ENCODE measurements at regions not wholly inside any gene's neighbourhood (a gene's known extent, or its start where the extent isn't known, plus 50 kb on each side); places are given as distances from the start of the nearest gene placed in this dataset.

DNA sequence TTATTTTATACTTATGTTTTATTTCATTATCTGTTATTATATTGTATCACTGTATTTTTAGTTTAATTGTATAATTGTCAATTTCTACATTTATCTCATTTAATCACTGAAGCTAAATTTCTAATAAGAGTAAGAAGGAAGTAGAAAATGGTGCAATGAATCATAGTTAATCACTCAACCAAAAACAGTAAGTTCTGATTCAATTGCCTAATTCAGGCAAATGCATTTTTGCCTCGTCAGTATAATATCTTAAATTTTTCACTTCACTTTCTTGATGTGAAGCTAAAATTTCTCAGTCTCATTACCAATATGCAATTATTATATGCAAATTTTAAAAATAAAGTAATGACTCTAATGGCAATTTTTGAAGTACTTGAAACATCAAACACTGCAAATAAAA is 340.5 kb upstream of the USP15 start:
- Histone ChIP-seq H3K9me3 (ENCODE audit: control insufficient read depth in 1 of 2, low read length in 2 of 2) (peaks cover 0 to 2% of the 10 kb centered on the region in 2 donors), H3K36me3 (ENCODE audit: control insufficient read depth in 1 of 2, insufficient read depth in 2 of 2, low read length in 2 of 2) (no peaks in the 10 kb centered on the region), H3K4me3 (ENCODE audit: low read depth in 1 of 2, low read length in 2 of 2) (no peak overlapping the region), H3K27ac (ENCODE audit: low read length) (no peak overlapping the region), H3K27me3 (ENCODE audit: low read depth, low read length) (no peaks in the 10 kb centered on the region), H3K4me1 (ENCODE audit: control insufficient read depth in 1 of 2, insufficient read depth in 2 of 2, low read length in 2 of 2) (no peaks in the 10 kb centered on the region)

DNA sequence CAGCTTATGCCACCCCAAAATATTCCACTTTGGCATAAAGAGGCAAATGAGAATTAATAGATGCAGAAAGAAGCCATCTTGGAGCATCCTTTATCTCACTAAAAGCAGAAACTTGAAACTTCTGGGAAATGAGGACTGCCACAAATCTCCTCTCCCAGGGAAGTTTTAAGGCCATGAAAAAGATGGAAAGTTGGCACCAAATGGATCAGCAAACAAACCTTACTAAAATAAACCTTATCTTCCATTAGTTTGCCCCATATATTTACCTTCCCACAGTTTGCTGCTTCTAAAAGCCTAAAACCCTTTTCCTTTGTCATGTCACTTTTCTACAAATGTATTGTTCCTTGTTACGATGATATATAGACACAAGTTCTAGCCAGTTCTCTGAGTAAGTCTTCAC is 340.0 kb upstream of the USP15 start:
- Histone ChIP-seq H3K4me1 (ENCODE audit: control insufficient read depth in 1 of 2, insufficient read depth in 2 of 2, low read length in 2 of 2) (no peaks in the 10 kb centered on the region), H3K27me3 (ENCODE audit: low read depth, low read length) (no peaks in the 10 kb centered on the region), H3K4me3 (ENCODE audit: low read depth in 1 of 2, low read length in 2 of 2) (no peak overlapping the region), H3K36me3 (ENCODE audit: control insufficient read depth in 1 of 2, insufficient read depth in 2 of 2, low read length in 2 of 2) (no peaks in the 10 kb centered on the region), H3K27ac (ENCODE audit: low read length) (no peak overlapping the region), H3K9me3 (ENCODE audit: control insufficient read depth in 1 of 2, low read length in 2 of 2) (peaks cover 0 to 2% of the 10 kb centered on the region in 2 donors)

GRCh38 chr12:61923152-61923551 is 337.1 kb upstream of the USP15 start:
- H3K9me3 ChIP-seq (ENCODE audit: control insufficient read depth in 1 of 2, low read length in 2 of 2): peaks cover 0 to 2% of the 10 kb centered on the region in 2 donors
- no peaks in the 10 kb centered on the region for H3K36me3 ChIP-seq (ENCODE audit: control insufficient read depth in 1 of 2, insufficient read depth in 2 of 2, low read length in 2 of 2)
- no peak overlapping the region for H3K27ac ChIP-seq (ENCODE audit: low read length)
- no peaks in the 10 kb centered on the region for H3K4me1 ChIP-seq (ENCODE audit: control insufficient read depth in 1 of 2, insufficient read depth in 2 of 2, low read length in 2 of 2)
- H3K4me3 ChIP-seq (ENCODE audit: low read depth in 1 of 2, low read length in 2 of 2): no peak overlapping the region
- no peaks in the 10 kb centered on the region for H3K27me3 ChIP-seq (ENCODE audit: low read depth, low read length)

GRCh38 chr12:61934564-61934963 is 325.6 kb upstream of the USP15 start:
- H3K4me1 ChIP-seq (ENCODE audit: control insufficient read depth in 1 of 2, insufficient read depth in 2 of 2, low read length in 2 of 2): no peaks in the 10 kb centered on the region
- H3K9me3 ChIP-seq (ENCODE audit: control insufficient read depth in 1 of 2, low read length in 2 of 2): no peaks in the 10 kb centered on the region
- no peaks in the 10 kb centered on the region for H3K36me3 ChIP-seq (ENCODE audit: control insufficient read depth in 1 of 2, insufficient read depth in 2 of 2, low read length in 2 of 2)
- H3K27ac ChIP-seq (ENCODE audit: low read length): no peak overlapping the region
- no peak overlapping the region for H3K4me3 ChIP-seq (ENCODE audit: low read depth in 1 of 2, low read length in 2 of 2)
- no peaks in the 10 kb centered on the region for H3K27me3 ChIP-seq (ENCODE audit: low read depth, low read length)

GRCh38 chr12:61939977-61940376 is 320.2 kb upstream of the USP15 start:
- Histone ChIP-seq H3K4me1 (ENCODE audit: control insufficient read depth in 1 of 2, insufficient read depth in 2 of 2, low read length in 2 of 2) (no peaks in the 10 kb centered on the region), H3K9me3 (ENCODE audit: control insufficient read depth in 1 of 2, low read length in 2 of 2) (no peaks in the 10 kb centered on the region), H3K27ac (ENCODE audit: low read length) (no peak overlapping the region), H3K36me3 (ENCODE audit: control insufficient read depth in 1 of 2, insufficient read depth in 2 of 2, low read length in 2 of 2) (no peaks in the 10 kb centered on the region), H3K27me3 (ENCODE audit: low read depth, low read length) (no peaks in the 10 kb centered on the region), H3K4me3 (ENCODE audit: low read depth in 1 of 2, low read length in 2 of 2) (no peak overlapping the region)

DNA sequence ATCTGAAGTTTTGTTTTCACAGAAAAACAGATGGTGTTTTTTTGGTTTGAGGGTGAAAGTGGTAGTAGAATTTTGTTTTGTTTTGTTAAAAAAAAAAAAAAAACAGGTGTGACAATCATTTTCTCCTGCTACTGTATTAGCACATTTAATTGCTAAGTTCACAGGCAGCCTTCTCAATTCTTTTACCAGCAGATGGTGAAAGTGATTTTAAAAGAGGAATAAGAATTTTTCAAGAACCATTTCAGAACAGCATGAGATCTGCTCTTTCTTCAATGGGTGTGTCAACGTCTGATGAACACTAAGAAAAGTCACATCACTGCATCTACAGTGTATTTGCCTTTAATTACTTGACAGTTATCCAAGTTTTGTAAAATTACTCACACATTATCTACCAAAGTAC is 303.7 kb upstream of the USP15 start:
- Histone ChIP-seq H3K36me3 (ENCODE audit: control insufficient read depth in 1 of 2, insufficient read depth in 2 of 2, low read length in 2 of 2) (no peaks in the 10 kb centered on the region), H3K27ac (ENCODE audit: low read length) (no peak overlapping the region), H3K9me3 (ENCODE audit: control insufficient read depth in 1 of 2, low read length in 2 of 2) (no peaks in the 10 kb centered on the region), H3K4me1 (ENCODE audit: control insufficient read depth in 1 of 2, insufficient read depth in 2 of 2, low read length in 2 of 2) (no peaks in the 10 kb centered on the region), H3K27me3 (ENCODE audit: low read depth, low read length) (no peaks in the 10 kb centered on the region), H3K4me3 (ENCODE audit: low read depth in 1 of 2, low read length in 2 of 2) (no peak overlapping the region)

DNA sequence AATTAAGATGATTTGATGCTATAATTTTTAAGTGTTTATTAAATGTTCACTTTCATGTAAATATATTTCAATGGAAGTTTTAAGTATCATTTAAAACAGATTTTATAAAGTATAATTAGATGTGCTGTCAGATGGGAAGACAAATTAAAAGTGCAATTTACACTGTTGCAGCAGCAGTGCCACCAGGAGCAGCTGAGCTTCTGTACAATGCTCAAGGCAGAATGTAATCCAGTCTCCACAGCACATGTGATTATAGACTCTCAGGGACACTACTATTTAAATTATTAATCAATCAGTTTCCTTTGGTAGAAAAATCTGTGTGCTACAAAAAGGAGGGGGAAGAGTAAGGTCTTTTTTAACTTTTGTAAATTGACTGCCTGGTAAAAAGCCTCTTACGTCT is 285.7 kb upstream of the USP15 start:
- H3K4me1 ChIP-seq (ENCODE audit: control insufficient read depth in 1 of 2, insufficient read depth in 2 of 2, low read length in 2 of 2): no peaks in the 10 kb centered on the region
- H3K27ac ChIP-seq (ENCODE audit: low read length): no peak overlapping the region
- no peak overlapping the region for H3K4me3 ChIP-seq (ENCODE audit: low read depth in 1 of 2, low read length in 2 of 2)
- no peaks in the 10 kb centered on the region for H3K9me3 ChIP-seq (ENCODE audit: control insufficient read depth in 1 of 2, low read length in 2 of 2)
- H3K27me3 ChIP-seq (ENCODE audit: low read depth, low read length): no peaks in the 10 kb centered on the region
- H3K36me3 ChIP-seq (ENCODE audit: control insufficient read depth in 1 of 2, insufficient read depth in 2 of 2, low read length in 2 of 2): no peaks in the 10 kb centered on the region

DNA sequence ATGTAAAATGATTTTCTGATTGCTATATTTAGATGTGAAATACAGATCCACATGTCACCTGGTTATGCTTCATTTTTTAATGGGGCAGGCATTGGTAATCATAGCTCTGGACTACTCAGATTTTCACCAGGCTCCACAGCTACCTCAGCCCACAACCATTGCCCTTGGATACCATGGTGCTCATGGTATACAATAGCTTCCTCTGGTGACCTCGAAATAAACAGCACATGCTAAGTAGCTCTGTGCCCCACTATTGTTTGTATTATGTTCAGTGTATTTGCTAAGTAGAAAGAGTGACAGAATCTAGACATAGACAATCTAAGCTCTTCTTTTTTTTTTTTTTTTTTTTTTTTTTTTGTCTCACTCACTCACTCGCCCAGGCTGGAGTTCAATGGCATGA is 274.4 kb upstream of the USP15 start:
- Histone ChIP-seq H3K36me3 (ENCODE audit: control insufficient read depth in 1 of 2, insufficient read depth in 2 of 2, low read length in 2 of 2) (no peaks in the 10 kb centered on the region), H3K9me3 (ENCODE audit: control insufficient read depth in 1 of 2, low read length in 2 of 2) (no peaks in the 10 kb centered on the region), H3K27me3 (ENCODE audit: low read depth, low read length) (no peaks in the 10 kb centered on the region), H3K4me1 (ENCODE audit: control insufficient read depth in 1 of 2, insufficient read depth in 2 of 2, low read length in 2 of 2) (peaks cover 0 to 6% of the 10 kb centered on the region in 2 donors), H3K4me3 (ENCODE audit: low read depth in 1 of 2, low read length in 2 of 2) (no peak overlapping the region), H3K27ac (ENCODE audit: low read length) (no peak overlapping the region)

DNA sequence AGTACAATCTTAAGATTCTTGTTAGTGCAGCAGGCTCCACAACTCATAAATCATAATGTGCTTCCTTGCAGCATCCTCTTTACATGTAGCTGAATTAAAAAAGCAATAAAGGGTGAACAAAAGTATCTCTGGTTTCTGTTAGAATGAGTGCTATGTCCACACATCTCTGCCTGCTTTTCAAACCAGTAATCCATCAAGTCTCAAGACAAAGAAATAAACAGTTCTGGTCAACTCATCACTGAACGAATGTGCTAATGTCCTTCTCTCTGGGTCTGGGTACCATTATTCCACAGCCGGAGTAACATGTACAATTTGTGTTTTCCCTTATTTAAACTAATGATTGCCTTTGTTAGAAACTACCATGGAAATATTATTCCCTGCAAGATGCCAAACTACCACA is 273.0 kb upstream of the USP15 start:
- H3K9me3 ChIP-seq (ENCODE audit: control insufficient read depth in 1 of 2, low read length in 2 of 2): no peaks in the 10 kb centered on the region
- H3K4me3 ChIP-seq (ENCODE audit: low read depth in 1 of 2, low read length in 2 of 2): no peak overlapping the region
- H3K36me3 ChIP-seq (ENCODE audit: control insufficient read depth in 1 of 2, insufficient read depth in 2 of 2, low read length in 2 of 2): no peaks in the 10 kb centered on the region
- peaks cover 0 to 6% of the 10 kb centered on the region in 2 donors for H3K4me1 ChIP-seq (ENCODE audit: control insufficient read depth in 1 of 2, insufficient read depth in 2 of 2, low read length in 2 of 2)
- H3K27ac ChIP-seq (ENCODE audit: low read length): no peak overlapping the region
- no peaks in the 10 kb centered on the region for H3K27me3 ChIP-seq (ENCODE audit: low read depth, low read length)

DNA sequence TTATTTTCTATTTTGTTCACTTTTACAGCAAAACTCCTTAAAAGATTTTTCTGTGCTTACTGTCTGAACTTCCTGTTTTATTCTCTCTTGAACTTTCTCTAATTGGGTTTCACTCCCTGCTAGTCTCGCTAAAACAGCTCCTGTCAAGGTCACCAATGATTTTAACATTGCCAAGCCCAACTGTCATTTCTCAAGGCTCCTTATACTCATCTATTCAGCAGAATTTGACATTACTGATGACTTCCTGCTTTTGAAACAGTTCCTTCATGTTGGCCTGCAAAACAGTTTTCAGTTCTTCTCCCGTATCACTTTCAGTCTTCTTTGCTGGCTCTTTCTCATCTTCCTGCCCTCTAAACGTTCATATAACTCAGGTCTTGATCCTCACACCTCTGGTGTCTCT is 268.5 kb upstream of the USP15 start:
- peaks cover 0 to 6% of the 10 kb centered on the region in 2 donors for H3K4me1 ChIP-seq (ENCODE audit: control insufficient read depth in 1 of 2, insufficient read depth in 2 of 2, low read length in 2 of 2)

GRCh38 chr12:61993734-61994345 is 266.4 kb upstream of the USP15 start:
- Histone ChIP-seq H3K27me3 (ENCODE audit: low read depth, low read length) (no peaks in the 10 kb centered on the region), H3K4me1 (ENCODE audit: control insufficient read depth in 1 of 2, insufficient read depth in 2 of 2, low read length in 2 of 2) (peaks cover 0 to 6% of the 10 kb centered on the region in 2 donors), H3K27ac (ENCODE audit: low read length) (no peak overlapping the region), H3K4me3 (ENCODE audit: low read depth in 1 of 2, low read length in 2 of 2) (no peak overlapping the region), H3K36me3 (ENCODE audit: control insufficient read depth in 1 of 2, insufficient read depth in 2 of 2, low read length in 2 of 2) (no peaks in the 10 kb centered on the region), H3K9me3 (ENCODE audit: control insufficient read depth in 1 of 2, low read length in 2 of 2) (no peaks in the 10 kb centered on the region)

More for the DNA sequence above, 268.5 kb upstream of the USP15 start:
- Histone ChIP-seq H3K4me3 (ENCODE audit: low read depth in 1 of 2, low read length in 2 of 2) (no peak overlapping the region), H3K27me3 (ENCODE audit: low read depth, low read length) (no peaks in the 10 kb centered on the region), H3K27ac (ENCODE audit: low read length) (no peak overlapping the region), H3K9me3 (ENCODE audit: control insufficient read depth in 1 of 2, low read length in 2 of 2) (no peaks in the 10 kb centered on the region), H3K36me3 (ENCODE audit: control insufficient read depth in 1 of 2, insufficient read depth in 2 of 2, low read length in 2 of 2) (no peaks in the 10 kb centered on the region)

DNA sequence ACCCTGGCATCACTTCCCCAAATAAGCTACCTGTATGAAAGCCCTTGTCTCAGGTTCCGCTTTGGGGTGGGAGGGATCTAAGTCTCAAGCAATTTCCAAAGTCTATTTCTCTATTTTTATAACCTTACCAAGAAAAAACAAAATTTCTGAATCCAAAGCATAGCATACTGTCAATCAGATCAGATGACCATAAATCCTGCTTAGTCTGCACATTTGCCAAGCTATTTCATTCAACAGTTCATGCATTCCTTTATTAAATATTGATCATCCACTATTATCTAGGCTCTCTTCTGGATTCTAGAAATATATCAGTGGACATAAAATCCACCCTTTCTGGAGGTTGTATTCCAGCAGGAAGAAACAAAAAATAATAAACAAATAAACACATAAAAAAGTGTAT is 263.5 kb upstream of the USP15 start:
- Histone ChIP-seq H3K27me3 (ENCODE audit: low read depth, low read length) (no peaks in the 10 kb centered on the region), H3K36me3 (ENCODE audit: control insufficient read depth in 1 of 2, insufficient read depth in 2 of 2, low read length in 2 of 2) (no peaks in the 10 kb centered on the region), H3K9me3 (ENCODE audit: control insufficient read depth in 1 of 2, low read length in 2 of 2) (no peaks in the 10 kb centered on the region), H3K27ac (ENCODE audit: low read length) (no peak overlapping the region), H3K4me3 (ENCODE audit: low read depth in 1 of 2, low read length in 2 of 2) (no peak overlapping the region), H3K4me1 (ENCODE audit: control insufficient read depth in 1 of 2, insufficient read depth in 2 of 2, low read length in 2 of 2) (no peaks in the 10 kb centered on the region)
